H1 (cell line): ENCODE measurements at regions not wholly inside any gene's neighbourhood (a gene's known extent, or its start where the extent isn't known, plus 50 kb on each side); places are given as distances from the start of the nearest gene placed in this dataset.

ENCODE experiments used
- BRCA1 ChIP-seq: IDR thresholded peaks from 2 replicates; pipeline ENCODE4 v1.6.1; 2012; ENCODE audit warnings: low read depth, low read length, improper control_type of control experiment
- CREB1 ChIP-seq: IDR thresholded peaks from 2 replicates; pipeline ENCODE4 v1.6.1; 2012; ENCODE audit warnings: inconsistent platforms
- GABPA ChIP-seq: IDR thresholded peaks from 2 replicates; pipeline ENCODE4 v1.6.1; 2011; ENCODE audit warnings: mild to moderate bottlenecking, low read length, moderate library complexity, borderline replicate concordance; ENCODE audit not compliant: insufficient read depth
- HDAC2 ChIP-seq, 2 experiments: fragments of 300-600 bp in 1 of 2; sonication (generic) in 1 of 2; IDR thresholded peaks; 2 replicates each; pipeline ENCODE4 v1.6.1; 2011 to 2012; ENCODE audit warnings: low read depth in 2 of 2, low read length in 2 of 2, mild to moderate bottlenecking in 2 of 2, moderate library complexity in 2 of 2, borderline replicate concordance in 1 of 2, inconsistent platforms in 1 of 2
- KDM4A ChIP-seq: IDR thresholded peaks from one replicate; pipeline ENCODE4 v1.7.1; 2012; ENCODE audit warnings: low read depth, mild to moderate bottlenecking, moderate library complexity, low read length, inconsistent platforms; ENCODE audit not compliant: severe bottlenecking
- KDM5A ChIP-seq: fragments of 200-600 bp; IDR thresholded peaks from 2 replicates; pipeline ENCODE4 v1.7.1; 2012; ENCODE audit warnings: mild to moderate bottlenecking, low read length, inconsistent platforms, mixed read lengths
- MAFK ChIP-seq: IDR thresholded peaks from 2 replicates; pipeline ENCODE4 v1.6.1; 2012; ENCODE audit warnings: low read depth, mild to moderate bottlenecking, improper control_type of control experiment, low read length
- POLR2AphosphoS5 ChIP-seq: IDR thresholded peaks from 2 replicates; pipeline ENCODE4 v1.6.1; 2011; ENCODE audit warnings: low read depth, low read length
- RAD21 ChIP-seq, 2 experiments: IDR thresholded peaks in 1 of 2; conservative IDR thresholded peaks in 1 of 2; 2 replicates each; pipeline ENCODE4 v1.6.1; 2011; ENCODE audit warnings: low read depth in 2 of 2, low read length in 2 of 2, improper control_type of control experiment in 1 of 2, inconsistent platforms in 1 of 2, mild to moderate bottlenecking in 1 of 2, moderate library complexity in 1 of 2
- SP1 ChIP-seq: IDR thresholded peaks from 2 replicates; pipeline ENCODE4 v1.6.1; 2011; ENCODE audit warnings: low read depth, low read length
- SP4 ChIP-seq: IDR thresholded peaks from 2 replicates; pipeline ENCODE4 v1.6.1; 2012; ENCODE audit warnings: low read length, inconsistent platforms
- TCF12 ChIP-seq: IDR thresholded peaks from 2 replicates; pipeline ENCODE4 v1.6.1; 2011; ENCODE audit warnings: low read depth, mild to moderate bottlenecking, low read length
- TEAD4 ChIP-seq: IDR thresholded peaks from 2 replicates; pipeline ENCODE4 v1.6.1; 2012; ENCODE audit warnings: low read depth, low read length, inconsistent platforms, mixed read lengths
- ZNF274 ChIP-seq: IDR thresholded peaks from 2 replicates; pipeline ENCODE4 v1.7.0; 2012; ENCODE audit warnings: low read length, borderline replicate concordance; ENCODE audit errors: extremely low read depth

DNA sequence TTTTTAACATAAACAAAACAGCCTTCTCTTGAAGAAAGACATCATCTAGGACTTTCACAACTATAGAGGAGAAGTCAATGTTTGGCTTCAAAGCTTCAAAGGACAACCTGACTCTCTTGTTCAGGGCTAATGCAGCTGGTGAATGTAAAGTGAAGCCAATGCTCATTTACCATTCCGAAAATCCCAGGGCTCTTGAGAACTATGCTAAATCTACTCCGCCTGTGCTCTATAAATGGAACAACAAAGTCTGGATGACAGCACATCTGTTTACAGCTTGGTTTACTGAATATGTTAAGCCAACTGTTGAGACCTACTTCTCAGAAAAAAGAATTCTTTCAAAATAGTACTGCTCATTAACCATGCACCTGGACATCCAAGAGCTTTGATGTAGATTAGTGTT lies 259.8 kb upstream of the NR5A2 start (continued):
- TF ChIP-seq HDAC2 (IDR thresholded peaks at IDR 0.05; ENCODE audit: borderline replicate concordance in 1 of 2, low read depth in 2 of 2, low read length in 2 of 2) (no peak), BRCA1 (no peak), POLR2AphosphoS5 (no peak), RAD21 (IDR thresholded peaks at IDR 0.05 in 1 of 2, conservative IDR thresholded peaks at IDR 0.05 in 1 of 2; ENCODE audit: low read depth in 2 of 2, low read length in 2 of 2) (no peak), SP1 (no peak), KDM5A (no peak), SP4 (no peak), TCF12 (no peak), KDM4A (no peak), ZNF274 (no peak), CREB1 (no peak), TEAD4 (no peak), GABPA (no peak), MAFK (no peak)
